Panc1 (cell line): ENCODE measurements at regions not wholly inside any gene's neighbourhood (a gene's known extent, or its start where the extent isn't known, plus 50 kb on each side); places are given as distances from the start of the nearest gene placed in this dataset.

Experiments
- ATAC-seq: fragments of 200-7000 bp; cut with Tn5 transposase; 2 replicates; pipeline ENCODE4 v1.9.1; 2020; ENCODE audit warnings: mild to moderate bottlenecking, moderate library complexity
- BruUV-seq: library from RNA; stranded (reverse); fragments of 400-500 nt; replicated peaks from 2 replicates; lab custom pipeline; 2021; lab: Mats Ljungman, UMichigan
- CTCF ChIA-PET: fragments of 300-600 bp; sonication (Branson Sonifier 250); formaldehyde crosslinking; loops from one replicate; lab custom pipeline; 2022; ENCODE audit warnings: antibody characterized with exemption; lab: Charles Lee
- POLR2A ChIA-PET: fragments of 300-600 bp; sonication (Branson Sonifier 250); formaldehyde crosslinking; loops from one replicate; lab custom pipeline; 2022; ENCODE audit warnings: antibody characterized with exemption; lab: Charles Lee
- DNase-seq: peaks from one replicate; pipeline ENCODE4 v3.0.0-alpha.2; 2010; ENCODE audit warnings: low read depth, low spot score
- H3K27ac ChIP-seq: 2 replicates; pipeline ENCODE4 v1.5.1; 2011; ENCODE audit warnings: mild to moderate bottlenecking, low read length, inconsistent platforms
- H3K27me3 ChIP-seq: fragments of 200-500 bp; sonication (Bioruptor generic); 2 replicates; pipeline ENCODE4 v1.6.0; 2014; ENCODE audit warnings: low read length, inconsistent platforms; ENCODE audit not compliant: control insufficient read depth, insufficient read depth
- H3K36me3 ChIP-seq: fragments of 200-500 bp; sonication (Bioruptor generic); 2 replicates; pipeline ENCODE4 v1.5.1; 2014; ENCODE audit warnings: inconsistent platforms, mild to moderate bottlenecking, low read length, moderate library complexity; ENCODE audit not compliant: control insufficient read depth, insufficient read depth
- H3K4me1 ChIP-seq: 2 replicates; pipeline ENCODE4 v1.5.1; 2011; ENCODE audit warnings: inconsistent platforms, mild to moderate bottlenecking, low read length, moderate library complexity; ENCODE audit not compliant: control insufficient read depth, insufficient read depth
- H3K4me3 ChIP-seq, 2 experiments: 2 replicates each; pipeline ENCODE4 v1.5.1; 2011 to 2012; ENCODE audit warnings: low read depth in 2 of 2, low read length in 2 of 2, mild to moderate bottlenecking in 2 of 2, inconsistent platforms in 1 of 2, moderate library complexity in 1 of 2
- H3K9me3 ChIP-seq: fragments of 200-500 bp; sonication (Bioruptor generic); 2 replicates; pipeline ENCODE4 v1.5.1; 2014; ENCODE audit warnings: low read depth, mild to moderate bottlenecking, inconsistent platforms, low read length, moderate library complexity; ENCODE audit not compliant: control insufficient read depth, insufficient read depth
- CTCF ChIP-seq: fragments of 450-650 bp; IDR thresholded peaks from 2 replicates; pipeline ENCODE4 v1.5.1; 2017; ENCODE audit warnings: mild to moderate bottlenecking
- POLR2AphosphoS5 ChIP-seq: IDR thresholded peaks from 2 replicates; pipeline ENCODE4 v1.6.1; 2012; ENCODE audit warnings: mild to moderate bottlenecking, low read depth, low read length, moderate library complexity
- REST ChIP-seq, 2 experiments: IDR thresholded peaks; 2 replicates each; pipeline ENCODE4 v1.6.1; 2011 to 2012; ENCODE audit warnings: low read depth in 2 of 2, control low read depth in 1 of 2, low read length in 1 of 2, mild to moderate bottlenecking in 1 of 2, moderate library complexity in 1 of 2; ENCODE audit not compliant: insufficient read depth in 1 of 2
- SIN3A ChIP-seq: IDR thresholded peaks from 2 replicates; pipeline ENCODE4 v1.6.1; 2012; ENCODE audit warnings: low read depth, mild to moderate bottlenecking, low read length, moderate library complexity, borderline replicate concordance; ENCODE audit not compliant: insufficient read depth
- TCF7L2 ChIP-seq: IDR thresholded peaks from 2 replicates; pipeline ENCODE4 v1.6.1; 2011; ENCODE audit warnings: mild to moderate bottlenecking, low read depth, low read length, inconsistent platforms
- in situ Hi-C: cut with HindIII; loops from 2 replicates; pipeline ENCODE4 v1.10.0; 2016; ENCODE audit warnings: low sequenced_read_pairs, low pct_unique_long_range_greater_than_20kb
- intact Hi-C: fragments of 100-400 bp; cut with micrococcal nuclease; formaldehyde crosslinking; loops from one replicate; pipeline ENCODE4 v1.10.0; 2022; ENCODE audit not compliant: unreplicated experiment

GRCh38 chr3:105963161-105963560 lies 94.3 kb upstream of the CBLB start:
- Histone ChIP-seq H3K27ac (no peak overlapping the region), H3K4me1 (no peaks in the 10 kb centered on the region), H3K9me3 (no peaks in the 10 kb centered on the region), H3K27me3 (no peaks in the 10 kb centered on the region), H3K36me3 (no peaks in the 10 kb centered on the region), H3K4me3 (no peak overlapping the region)
- BruUV-seq = no TSS peak
- in situ Hi-C loops (no loop called here), intact Hi-C loops (no loop called here)
- DNase-seq = no peak
- ATAC-seq = no peak
- TF ChIP-seq CTCF (no peak), REST (IDR thresholded peaks at IDR 0.05; ENCODE audit: insufficient read depth in 1 of 2, low read depth in 2 of 2, low read length in 1 of 2) (no peak), SIN3A (no peak), TCF7L2 (no peak), POLR2AphosphoS5 (no peak)
- POLR2A ChIA-PET = no interaction called here
- CTCF ChIA-PET = no interaction called here

GRCh38 chr3:105965384-105965783 lies 96.6 kb upstream of the CBLB start:
- Histone ChIP-seq H3K27ac (no peak overlapping the region), H3K4me3 (no peak overlapping the region), H3K27me3 (no peaks in the 10 kb centered on the region), H3K4me1 (no peaks in the 10 kb centered on the region), H3K9me3 (no peaks in the 10 kb centered on the region), H3K36me3 (no peaks in the 10 kb centered on the region)
- TF ChIP-seq REST (IDR thresholded peaks at IDR 0.05; ENCODE audit: insufficient read depth in 1 of 2, low read depth in 2 of 2, low read length in 1 of 2) (no peak), POLR2AphosphoS5 (no peak), TCF7L2 (no peak), CTCF (no peak), SIN3A (no peak)
- DNase-seq (no peak), ATAC-seq (no peak)
- CTCF ChIA-PET = no interaction called here
- in situ Hi-C loops (no loop called here), intact Hi-C loops (no loop called here)
- POLR2A ChIA-PET = no interaction called here
- BruUV-seq = no TSS peak
